ENCODE measurements at regions not wholly inside any gene's neighbourhood (a gene's known extent, or its start where the extent isn't known, plus 50 kb on each side); places are given as distances from the start of the nearest gene placed in this dataset.

- Histone ChIP-seq H3K4me3 (ENCODE audit: low read depth, low read length) (no peak overlapping the region), H3K27ac (ENCODE audit: low read depth, low read length) (no peak overlapping the region), H3K4me1 (ENCODE audit: control insufficient read depth, insufficient read depth, low read length) (no peaks in the 10 kb centered on the region), H3K9me3 (ENCODE audit: control insufficient read depth, insufficient read depth, low read length) (peaks cover 4% of the 10 kb centered on the region; the same call in 1 of the 2 replicates), H3K9ac (ENCODE audit: low read depth, low read length) (no peak overlapping the region), H3K27me3 (ENCODE audit: control insufficient read depth, insufficient read depth, low read length) (no peaks in the 10 kb centered on the region), H3K36me3 (ENCODE audit: control insufficient read depth, insufficient read depth, low read length) (no peaks in the 10 kb centered on the region)
Observed at GRCh38 chr17:65431116-65431515, 130.3 kb downstream of the AXIN2 start.

- Histone ChIP-seq H3K27ac (ENCODE audit: low read depth, low read length) (no peak overlapping the region), H3K9me3 (ENCODE audit: control insufficient read depth, insufficient read depth, low read length) (peaks cover 4% of the 10 kb centered on the region; the same call in 1 of the 2 replicates), H3K9ac (ENCODE audit: low read depth, low read length) (no peak overlapping the region), H3K27me3 (ENCODE audit: control insufficient read depth, insufficient read depth, low read length) (no peaks in the 10 kb centered on the region), H3K4me3 (ENCODE audit: low read depth, low read length) (no peak overlapping the region), H3K4me1 (ENCODE audit: control insufficient read depth, insufficient read depth, low read length) (no peaks in the 10 kb centered on the region), H3K36me3 (ENCODE audit: control insufficient read depth, insufficient read depth, low read length) (no peaks in the 10 kb centered on the region)
Observed at GRCh38 chr17:65430209-65430833, 131.1 kb downstream of the AXIN2 start.

- Histone ChIP-seq H3K4me3 (ENCODE audit: low read depth, low read length) (no peak overlapping the region), H3K27ac (ENCODE audit: low read depth, low read length) (no peak overlapping the region), H3K4me1 (ENCODE audit: control insufficient read depth, insufficient read depth, low read length) (no peaks in the 10 kb centered on the region), H3K9me3 (ENCODE audit: control insufficient read depth, insufficient read depth, low read length) (peaks cover 3% of the 10 kb centered on the region; the same call in 1 of the 2 replicates), H3K36me3 (ENCODE audit: control insufficient read depth, insufficient read depth, low read length) (no peaks in the 10 kb centered on the region), H3K9ac (ENCODE audit: low read depth, low read length) (no peak overlapping the region), H3K27me3 (ENCODE audit: control insufficient read depth, insufficient read depth, low read length) (no peaks in the 10 kb centered on the region)
Observed at GRCh38 chr17:65423346-65424140, 137.9 kb downstream of the AXIN2 start.

DNA sequence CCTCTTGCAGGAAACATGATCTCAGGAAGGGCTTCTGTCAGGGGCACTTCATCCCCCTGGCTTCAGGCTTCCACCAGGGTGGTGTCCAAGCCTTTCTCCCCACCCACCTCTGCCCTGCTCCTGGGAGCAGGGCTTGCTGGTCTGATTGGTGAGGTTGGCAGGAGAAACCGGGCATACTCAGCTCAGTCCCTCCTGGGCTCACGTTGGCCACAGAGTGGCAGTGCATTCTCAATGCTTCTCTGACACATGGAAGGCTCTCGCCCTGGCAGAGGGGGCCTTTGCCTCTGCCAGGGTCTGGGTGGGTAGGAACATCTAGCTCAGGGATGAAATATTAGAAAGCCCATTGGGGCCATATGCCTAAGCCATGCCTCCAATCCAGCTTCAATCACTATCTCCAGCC lies 142.8 kb downstream of the AXIN2 start:
- Histone ChIP-seq H3K9ac (ENCODE audit: low read depth, low read length) (no peak overlapping the region), H3K4me1 (ENCODE audit: control insufficient read depth, insufficient read depth, low read length) (no peaks in the 10 kb centered on the region), H3K36me3 (ENCODE audit: control insufficient read depth, insufficient read depth, low read length) (no peaks in the 10 kb centered on the region), H3K4me3 (ENCODE audit: low read depth, low read length) (no peak overlapping the region), H3K9me3 (ENCODE audit: control insufficient read depth, insufficient read depth, low read length) (peaks cover 3% of the 10 kb centered on the region; the same call in 1 of the 2 replicates), H3K27ac (ENCODE audit: low read depth, low read length) (no peak overlapping the region), H3K27me3 (ENCODE audit: control insufficient read depth, insufficient read depth, low read length) (no peaks in the 10 kb centered on the region)

DNA sequence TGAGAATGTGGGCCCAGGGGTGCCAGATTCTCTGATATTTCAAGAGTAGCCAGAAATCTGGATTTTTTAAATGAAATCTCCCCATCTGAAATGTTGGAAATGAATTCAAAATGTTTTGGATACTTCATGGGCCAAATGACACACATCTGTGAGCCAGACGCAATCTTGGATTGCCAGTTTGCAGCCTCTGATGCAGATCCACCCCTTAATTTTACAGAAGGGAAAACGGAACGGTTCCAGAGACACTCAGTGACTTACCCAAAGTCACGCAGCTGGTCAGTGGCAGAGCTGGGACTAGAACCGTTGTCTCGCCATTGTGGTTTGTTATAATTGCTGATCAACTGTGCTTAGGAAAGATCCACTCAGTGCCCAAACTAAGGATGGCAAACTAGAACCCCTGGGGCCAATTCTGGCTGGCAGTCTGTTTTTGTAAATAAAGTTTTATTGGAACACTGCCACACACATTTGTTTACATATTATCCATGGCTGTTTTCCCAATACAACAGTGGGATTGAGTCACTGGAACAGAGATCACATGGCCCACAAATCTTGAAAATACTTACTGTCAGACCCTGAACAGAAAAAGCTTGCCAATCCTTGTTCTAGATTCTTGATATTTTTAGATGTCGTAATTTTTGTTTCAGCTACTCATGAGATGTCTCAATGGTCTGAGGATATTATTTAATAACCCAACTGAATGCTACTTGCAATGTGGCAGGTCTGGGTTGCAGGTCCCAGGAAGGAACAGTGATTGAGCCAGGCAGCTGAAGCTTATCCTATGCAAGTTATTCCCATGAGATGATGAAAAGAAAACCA lies 143.8 kb downstream of the AXIN2 start:
- no peak overlapping the region for H3K27ac ChIP-seq (ENCODE audit: low read depth, low read length)
- no peaks in the 10 kb centered on the region for H3K36me3 ChIP-seq (ENCODE audit: control insufficient read depth, insufficient read depth, low read length)
- no peaks in the 10 kb centered on the region for H3K27me3 ChIP-seq (ENCODE audit: control insufficient read depth, insufficient read depth, low read length)
- H3K9ac ChIP-seq (ENCODE audit: low read depth, low read length), result no peak overlapping the region
- no peak overlapping the region for H3K4me3 ChIP-seq (ENCODE audit: low read depth, low read length)
- no peaks in the 10 kb centered on the region for H3K4me1 ChIP-seq (ENCODE audit: control insufficient read depth, insufficient read depth, low read length)
- H3K9me3 ChIP-seq (ENCODE audit: control insufficient read depth, insufficient read depth, low read length), result peaks cover 3% of the 10 kb centered on the region; the same call in 1 of the 2 replicates

- Histone ChIP-seq H3K27me3 (ENCODE audit: control insufficient read depth, insufficient read depth, low read length) (no peaks in the 10 kb centered on the region), H3K36me3 (ENCODE audit: control insufficient read depth, insufficient read depth, low read length) (no peaks in the 10 kb centered on the region), H3K9me3 (ENCODE audit: control insufficient read depth, insufficient read depth, low read length) (peaks cover 2% of the 10 kb centered on the region; the same call in 1 of the 2 replicates), H3K4me1 (ENCODE audit: control insufficient read depth, insufficient read depth, low read length) (no peaks in the 10 kb centered on the region), H3K27ac (ENCODE audit: low read depth, low read length) (no peak overlapping the region), H3K9ac (ENCODE audit: low read depth, low read length) (no peak overlapping the region), H3K4me3 (ENCODE audit: low read depth, low read length) (no peak overlapping the region)
Observed at GRCh38 chr17:65415991-65416390, 145.5 kb downstream of the AXIN2 start.

DNA sequence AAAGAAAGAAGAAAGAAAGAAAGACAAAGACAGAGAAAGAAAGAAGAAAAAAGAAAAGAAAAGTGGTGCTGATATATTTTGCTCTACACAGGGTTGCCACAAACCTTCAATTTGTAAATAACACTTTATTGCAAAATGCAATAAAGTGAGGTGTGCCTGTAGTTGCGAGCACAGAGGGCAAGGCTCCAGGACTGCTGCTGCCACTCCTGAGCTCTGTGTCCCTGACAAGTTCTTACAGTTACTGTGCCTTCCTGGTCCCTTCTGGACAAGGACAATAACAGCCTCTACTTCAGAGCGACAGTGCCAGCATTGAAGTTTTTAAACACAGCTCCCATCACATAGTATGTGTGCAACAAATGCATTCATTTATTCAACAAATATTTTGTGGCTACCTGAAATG lies 148.1 kb downstream of the AXIN2 start:
- no peaks in the 10 kb centered on the region for H3K27me3 ChIP-seq (ENCODE audit: control insufficient read depth, insufficient read depth, low read length)
- no peak overlapping the region for H3K27ac ChIP-seq (ENCODE audit: low read depth, low read length)
- H3K36me3 ChIP-seq (ENCODE audit: control insufficient read depth, insufficient read depth, low read length), result no peaks in the 10 kb centered on the region
- no peak overlapping the region for H3K9ac ChIP-seq (ENCODE audit: low read depth, low read length)
- no peak overlapping the region for H3K4me3 ChIP-seq (ENCODE audit: low read depth, low read length)
- no peaks in the 10 kb centered on the region for H3K9me3 ChIP-seq (ENCODE audit: control insufficient read depth, insufficient read depth, low read length)
- no peaks in the 10 kb centered on the region for H3K4me1 ChIP-seq (ENCODE audit: control insufficient read depth, insufficient read depth, low read length)

- Histone ChIP-seq H3K36me3 (ENCODE audit: control insufficient read depth, insufficient read depth, low read length) (no peaks in the 10 kb centered on the region), H3K27me3 (ENCODE audit: control insufficient read depth, insufficient read depth, low read length) (no peaks in the 10 kb centered on the region), H3K4me3 (ENCODE audit: low read depth, low read length) (no peak overlapping the region), H3K4me1 (ENCODE audit: control insufficient read depth, insufficient read depth, low read length) (no peaks in the 10 kb centered on the region), H3K9me3 (ENCODE audit: control insufficient read depth, insufficient read depth, low read length) (no peaks in the 10 kb centered on the region), H3K9ac (ENCODE audit: low read depth, low read length) (no peak overlapping the region), H3K27ac (ENCODE audit: low read depth, low read length) (no peak overlapping the region)
Observed at GRCh38 chr17:65409381-65409780, 152.1 kb downstream of the AXIN2 start.

DNA sequence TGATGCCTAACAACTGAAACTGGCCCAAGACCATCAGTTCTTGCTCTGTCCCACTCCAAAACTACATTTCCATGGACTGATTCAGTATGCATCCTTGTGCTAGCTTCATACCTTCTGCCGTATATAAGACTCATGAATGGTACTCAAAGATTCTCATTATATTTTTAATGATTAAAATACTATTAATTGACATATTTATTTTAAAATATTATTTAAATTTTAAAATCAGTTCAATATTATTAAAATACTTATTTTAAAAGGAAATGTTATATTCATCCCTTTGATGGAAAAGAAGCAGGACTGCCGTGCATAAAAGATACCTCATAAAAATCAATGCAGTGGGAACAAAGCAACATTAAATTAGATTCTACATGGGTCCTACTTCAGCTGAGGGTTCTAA lies 153.4 kb downstream of the AXIN2 start:
- no peak overlapping the region for H3K27ac ChIP-seq (ENCODE audit: low read depth, low read length)
- H3K27me3 ChIP-seq (ENCODE audit: control insufficient read depth, insufficient read depth, low read length), result no peaks in the 10 kb centered on the region
- no peaks in the 10 kb centered on the region for H3K36me3 ChIP-seq (ENCODE audit: control insufficient read depth, insufficient read depth, low read length)
- no peaks in the 10 kb centered on the region for H3K4me1 ChIP-seq (ENCODE audit: control insufficient read depth, insufficient read depth, low read length)
- no peak overlapping the region for H3K4me3 ChIP-seq (ENCODE audit: low read depth, low read length)
- no peaks in the 10 kb centered on the region for H3K9me3 ChIP-seq (ENCODE audit: control insufficient read depth, insufficient read depth, low read length)
- H3K9ac ChIP-seq (ENCODE audit: low read depth, low read length), result no peak overlapping the region

DNA sequence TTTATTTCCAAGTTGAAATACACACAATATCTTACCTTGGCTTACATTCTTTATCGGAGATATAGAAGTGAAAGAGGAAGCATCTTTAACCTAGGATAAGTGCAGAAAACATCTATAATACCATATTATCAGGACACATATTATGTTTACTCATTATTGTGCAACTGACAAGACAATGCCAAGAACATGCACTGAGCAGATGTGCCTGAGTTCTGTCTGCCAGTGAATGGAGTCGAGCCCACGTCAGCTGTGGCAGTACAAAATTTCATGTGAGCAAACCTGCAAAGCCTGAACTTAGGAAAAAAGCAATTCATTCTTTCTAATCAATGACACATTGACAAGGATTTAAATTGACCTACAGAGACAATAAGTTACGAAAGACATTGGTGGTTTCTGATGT lies 154.4 kb downstream of the AXIN2 start:
- Histone ChIP-seq H3K9me3 (ENCODE audit: control insufficient read depth, insufficient read depth, low read length) (no peaks in the 10 kb centered on the region), H3K4me3 (ENCODE audit: low read depth, low read length) (no peak overlapping the region), H3K36me3 (ENCODE audit: control insufficient read depth, insufficient read depth, low read length) (no peaks in the 10 kb centered on the region), H3K27ac (ENCODE audit: low read depth, low read length) (no peak overlapping the region), H3K4me1 (ENCODE audit: control insufficient read depth, insufficient read depth, low read length) (no peaks in the 10 kb centered on the region), H3K27me3 (ENCODE audit: control insufficient read depth, insufficient read depth, low read length) (no peaks in the 10 kb centered on the region), H3K9ac (ENCODE audit: low read depth, low read length) (no peak overlapping the region)

DNA sequence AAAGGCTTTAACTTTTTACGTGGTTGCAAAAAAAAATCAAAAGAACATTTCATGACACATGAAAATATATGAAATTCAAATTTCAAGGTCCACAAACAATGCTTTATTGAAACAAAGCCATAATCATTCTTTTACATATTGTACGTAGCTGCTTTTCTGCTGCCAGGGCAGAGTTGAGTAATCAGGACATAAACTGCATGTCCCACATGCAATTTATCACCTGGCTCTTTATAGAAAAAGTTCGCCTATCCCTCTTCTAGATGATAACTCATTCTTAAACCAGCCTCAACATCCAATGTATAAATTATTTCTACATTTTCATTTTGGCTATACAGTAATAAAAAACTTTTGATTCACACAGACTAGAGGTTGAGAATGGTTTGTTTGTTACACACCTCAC lies 154.9 kb downstream of the AXIN2 start:
- Histone ChIP-seq H3K4me3 (ENCODE audit: low read depth, low read length) (no peak overlapping the region), H3K27me3 (ENCODE audit: control insufficient read depth, insufficient read depth, low read length) (no peaks in the 10 kb centered on the region), H3K36me3 (ENCODE audit: control insufficient read depth, insufficient read depth, low read length) (no peaks in the 10 kb centered on the region), H3K9ac (ENCODE audit: low read depth, low read length) (no peak overlapping the region), H3K27ac (ENCODE audit: low read depth, low read length) (no peak overlapping the region), H3K9me3 (ENCODE audit: control insufficient read depth, insufficient read depth, low read length) (no peaks in the 10 kb centered on the region), H3K4me1 (ENCODE audit: control insufficient read depth, insufficient read depth, low read length) (no peaks in the 10 kb centered on the region; the same call in 1 of the 2 replicates)

Data from HUES48 (cell line).